SW480 (cell line): ENCODE measurements at regions not wholly inside any gene's neighbourhood (a gene's known extent, or its start where the extent isn't known, plus 50 kb on each side); places are given as distances from the start of the nearest gene placed in this dataset.

Experiments used
- DNase-seq: peaks from one replicate; pipeline ENCODE4 v3.0.0-alpha.2; 2016; ENCODE audit warnings: low spot score

GRCh38 chr1:230003409-230003808, 63.6 kb upstream of the GALNT2 start:
- no peak for DNase-seq

- no peak for DNase-seq
These were observed 62.0 kb upstream of the GALNT2 start for GRCh38 chr1:230005040-230005439.

- DNase-seq: no peak
These were observed 58.3 kb upstream of the GALNT2 start for GRCh38 chr1:230008721-230009120.

- no peak for DNase-seq
These were observed 57.3 kb upstream of the GALNT2 start for GRCh38 chr1:230009611-230010313.

- DNase-seq: no peak
These were observed 56.3 kb upstream of the GALNT2 start for GRCh38 chr1:230010603-230011332.

- DNase-seq: no peak
These were observed 55.5 kb upstream of the GALNT2 start for GRCh38 chr1:230011333-230012092.

- DNase-seq: no peak
These were observed 55.0 kb upstream of the GALNT2 start for GRCh38 chr1:230012093-230012393.

GRCh38 chr1:230012741-230013140, 54.3 kb upstream of the GALNT2 start:
- no peak for DNase-seq

- DNase-seq: no peak
These were observed 50.9 kb upstream of the GALNT2 start for GRCh38 chr1:230016159-230016558.
